AG04450 (cell line): ENCODE measurements at regions not wholly inside any gene's neighbourhood (a gene's known extent, or its start where the extent isn't known, plus 50 kb on each side); places are given as distances from the start of the nearest gene placed in this dataset.

Experiments used
- CTCF ChIA-PET: fragments of 300-600, 350-600 bp; formaldehyde crosslinking; extraction: SDS; loops from one replicate; lab custom pipeline; 2022; ENCODE audit warnings: antibody characterized with exemption, inconsistent platforms; lab: Charles Lee
- POLR2A ChIA-PET: fragments of 350-600 bp; formaldehyde crosslinking; extraction: SDS; loops from one replicate; lab custom pipeline; 2021; ENCODE audit warnings: antibody characterized with exemption, inconsistent platforms; lab: Yijun Ruan, JAX
- DNase-seq: peaks from one replicate; pipeline ENCODE4 v3.0.0-alpha.2; 2011; ENCODE audit warnings: low read depth, low spot score
- H3K27ac ChIP-seq: one replicate; pipeline ENCODE4 v1.5.1; 2012; ENCODE audit warnings: low read depth, low read length, control low read depth
- H3K27me3 ChIP-seq: one replicate; pipeline ENCODE4 v1.6.0; 2012; ENCODE audit warnings: low read length; ENCODE audit not compliant: control insufficient read depth, insufficient read depth
- H3K4me3 ChIP-seq: 2 replicates; pipeline ENCODE4 v1.5.1; 2011; ENCODE audit warnings: mild to moderate bottlenecking, low read depth, low read length, control low read depth
- H3K9me3 ChIP-seq: 2 replicates; pipeline ENCODE4 v1.5.1; 2012; ENCODE audit warnings: low read length; ENCODE audit not compliant: control insufficient read depth, insufficient read depth
- CTCF ChIP-seq: IDR thresholded peaks from 2 replicates; pipeline ENCODE4 v1.5.1; 2011; ENCODE audit warnings: low read depth, low read length, control low read depth, inconsistent platforms

GRCh38 chr2:16023506-16024360, 83.4 kb downstream of the MYCN start:
- Histone ChIP-seq H3K27ac (no peak overlapping the region), H3K4me3 (no peak overlapping the region), H3K27me3 (no peaks in the 10 kb centered on the region), H3K9me3 (peaks cover 44% of the 10 kb centered on the region)
- ChIA-PET CTCF (no interaction called here), POLR2A (no interaction called here)
- no peak for DNase-seq
- no peak for TF ChIP-seq CTCF

DNA sequence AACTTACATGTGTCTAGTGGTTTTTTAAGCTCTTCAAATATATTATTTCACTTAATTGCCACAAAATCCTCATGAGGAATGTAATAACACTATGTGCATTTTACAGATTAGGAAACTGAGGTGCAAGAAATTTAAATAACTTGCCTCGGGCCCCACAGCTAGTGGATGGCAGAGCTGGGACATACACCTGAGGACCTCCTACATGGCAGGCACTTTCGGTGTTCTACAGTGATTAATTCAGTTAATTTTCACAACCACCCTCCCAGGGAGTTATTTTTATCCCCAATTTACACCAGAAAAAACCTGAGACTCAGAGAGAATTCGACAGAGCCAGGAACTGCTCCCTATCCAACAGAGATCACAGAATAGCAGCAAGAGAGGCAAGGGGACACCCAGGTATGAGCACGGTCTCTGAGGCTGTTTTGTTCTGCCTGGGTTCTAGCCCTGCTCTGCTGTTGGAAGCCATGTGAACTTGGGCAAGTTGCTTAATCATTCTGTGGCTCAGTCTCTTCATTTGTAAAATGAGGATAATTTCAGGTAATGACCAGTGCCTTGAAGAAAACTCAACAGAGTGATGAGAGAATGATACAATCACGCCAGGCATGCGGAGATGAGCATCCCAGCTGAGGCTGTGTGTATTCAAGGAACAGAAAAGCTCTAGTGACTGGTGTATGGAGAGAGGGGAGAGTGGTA, 82.3 kb downstream of the MYCN start:
- Histone ChIP-seq H3K27ac (no peak overlapping the region), H3K4me3 (no peak overlapping the region), H3K27me3 (no peaks in the 10 kb centered on the region), H3K9me3 (peaks cover 42% of the 10 kb centered on the region)
- TF ChIP-seq CTCF: no peak
- no peak for DNase-seq
- ChIA-PET POLR2A (no interaction called here), CTCF (no interaction called here)

GRCh38 chr2:16021611-16022363, 81.4 kb downstream of the MYCN start:
- Histone ChIP-seq H3K9me3 (peaks cover 41% of the 10 kb centered on the region), H3K27ac (no peak overlapping the region), H3K4me3 (no peak overlapping the region), H3K27me3 (no peaks in the 10 kb centered on the region)
- POLR2A ChIA-PET: no interaction called here
- DNase-seq: no peak
- CTCF ChIA-PET: no interaction called here
- no peak for TF ChIP-seq CTCF

GRCh38 chr2:16020389-16021008, 80.1 kb downstream of the MYCN start:
- CTCF ChIA-PET: no interaction called here

More at GRCh38 chr2:16020389-16021008, 80.1 kb downstream of the MYCN start:
- no peak for TF ChIP-seq CTCF
- DNase-seq: no peak
- Histone ChIP-seq H3K27me3 (no peaks in the 10 kb centered on the region), H3K9me3 (peaks cover 31% of the 10 kb centered on the region), H3K27ac (no peak overlapping the region), H3K4me3 (no peak overlapping the region)
- POLR2A ChIA-PET: no interaction called here
